ENCODE measurements at regions not wholly inside any gene's neighbourhood (a gene's known extent, or its start where the extent isn't known, plus 50 kb on each side); places are given as distances from the start of the nearest gene placed in this dataset.

GRCh38 chr6:143603455-143603854 is 74.3 kb upstream of the PHACTR2 start:
- Histone ChIP-seq H3K4me3 (ENCODE audit: low read length) (no peak overlapping the region), H3K36me3 (replicated peaks; ENCODE audit: low read depth, low read length) (no peaks in the 10 kb centered on the region), H3K9ac (ENCODE audit: low read length) (no peak overlapping the region), H3K9me3 (ENCODE audit: insufficient read depth, low read length) (no peaks in the 10 kb centered on the region), H2AFZ (ENCODE audit: low read depth, low read length) (no peak overlapping the region), H3K79me2 (ENCODE audit: low read length) (no peaks in the 10 kb centered on the region), H4K20me1 (ENCODE audit: insufficient read depth, low read length) (no peaks in the 10 kb centered on the region), H3K27me3 (ENCODE audit: low read depth, low read length) (no peaks in the 10 kb centered on the region), H3K4me1 (ENCODE audit: low read length) (peaks cover 4% of the 10 kb centered on the region), H3K27ac (ENCODE audit: low read length) (no peak overlapping the region), H3K4me2 (ENCODE audit: low read length) (no peak overlapping the region)
- TF ChIP-seq CTCF (IDR thresholded peaks at IDR 0.05; ENCODE audit: low read depth, low read length) (no peak), EZH2phosphoT487 (IDR thresholded peaks at IDR 0.05; ENCODE audit: low read depth) (no peak)

- Histone ChIP-seq H3K79me2 (ENCODE audit: low read length) (no peaks in the 10 kb centered on the region), H3K36me3 (replicated peaks; ENCODE audit: low read depth, low read length) (no peaks in the 10 kb centered on the region), H3K9me3 (ENCODE audit: insufficient read depth, low read length) (no peaks in the 10 kb centered on the region), H2AFZ (ENCODE audit: low read depth, low read length) (no peak overlapping the region), H3K27ac (ENCODE audit: low read length) (no peak overlapping the region), H4K20me1 (ENCODE audit: insufficient read depth, low read length) (no peaks in the 10 kb centered on the region), H3K9ac (ENCODE audit: low read length) (no peak overlapping the region), H3K4me3 (ENCODE audit: low read length) (no peak overlapping the region), H3K4me2 (ENCODE audit: low read length) (no peak overlapping the region), H3K4me1 (ENCODE audit: low read length) (peaks cover 10% of the 10 kb centered on the region), H3K27me3 (ENCODE audit: low read depth, low read length) (no peaks in the 10 kb centered on the region)
- no peak for TF ChIP-seq EZH2phosphoT487 (IDR thresholded peaks at IDR 0.05; ENCODE audit: low read depth)
- no peak for TF ChIP-seq CTCF (IDR thresholded peaks at IDR 0.05; ENCODE audit: low read depth, low read length)
These were observed 76.3 kb upstream of the PHACTR2 start for GRCh38 chr6:143601504-143601903.

- no peaks in the 10 kb centered on the region for H3K79me2 ChIP-seq (ENCODE audit: low read length)
- no peak overlapping the region for H2AFZ ChIP-seq (ENCODE audit: low read depth, low read length)
- H3K4me3 ChIP-seq (ENCODE audit: low read length), result no peak overlapping the region
- H3K9ac ChIP-seq (ENCODE audit: low read length), result no peak overlapping the region
- H3K4me2 ChIP-seq (ENCODE audit: low read length), result no peak overlapping the region
- H4K20me1 ChIP-seq (ENCODE audit: insufficient read depth, low read length), result no peaks in the 10 kb centered on the region
- TF ChIP-seq CTCF (IDR thresholded peaks at IDR 0.05; ENCODE audit: low read depth, low read length) (no peak), EZH2phosphoT487 (IDR thresholded peaks at IDR 0.05; ENCODE audit: low read depth) (no peak)
- no peak overlapping the region for H3K27ac ChIP-seq (ENCODE audit: low read length)
- peaks cover 10% of the 10 kb centered on the region for H3K4me1 ChIP-seq (ENCODE audit: low read length)
- no peaks in the 10 kb centered on the region for H3K36me3 ChIP-seq (replicated peaks; ENCODE audit: low read depth, low read length)
- H3K27me3 ChIP-seq (ENCODE audit: low read depth, low read length), result no peaks in the 10 kb centered on the region
- no peaks in the 10 kb centered on the region for H3K9me3 ChIP-seq (ENCODE audit: insufficient read depth, low read length)
These were observed 76.9 kb upstream of the PHACTR2 start for GRCh38 chr6:143600821-143601220.

GRCh38 chr6:143598466-143599080 is 79.2 kb upstream of the PHACTR2 start:
- no peak for TF ChIP-seq EZH2phosphoT487 (IDR thresholded peaks at IDR 0.05; ENCODE audit: low read depth)
- no peak for TF ChIP-seq CTCF (IDR thresholded peaks at IDR 0.05; ENCODE audit: low read depth, low read length)
- Histone ChIP-seq H3K27me3 (ENCODE audit: low read depth, low read length) (no peaks in the 10 kb centered on the region), H4K20me1 (ENCODE audit: insufficient read depth, low read length) (no peaks in the 10 kb centered on the region), H3K9ac (ENCODE audit: low read length) (no peak overlapping the region), H3K27ac (ENCODE audit: low read length) (no peak overlapping the region), H3K4me2 (ENCODE audit: low read length) (peak overlapping the region; percentile 30), H3K4me1 (ENCODE audit: low read length) (peaks cover 10% of the 10 kb centered on the region), H3K36me3 (replicated peaks; ENCODE audit: low read depth, low read length) (no peaks in the 10 kb centered on the region), H3K9me3 (ENCODE audit: insufficient read depth, low read length) (no peaks in the 10 kb centered on the region), H3K79me2 (ENCODE audit: low read length) (no peaks in the 10 kb centered on the region), H3K4me3 (ENCODE audit: low read length) (no peak overlapping the region), H2AFZ (ENCODE audit: low read depth, low read length) (no peak overlapping the region)

All from OCI-LY3 (cell line).